BE2C (cell line): ENCODE measurements at regions not wholly inside any gene's neighbourhood (a gene's known extent, or its start where the extent isn't known, plus 50 kb on each side); places are given as distances from the start of the nearest gene placed in this dataset.
"Not testable (repeated sequence)": the region's sequence is repeated elsewhere in the genome, so short reads cannot be mapped to it uniquely, and the experiment has no call there.

Source experiments
- DNase-seq: peaks from one replicate; pipeline ENCODE4 v3.0.0-alpha.2; 2020
- H3K27me3 ChIP-seq: fragments of 250-450 bp; sonication (Bioruptor Pico); 2 replicates; pipeline ENCODE4 v1.5.1; 2020; ENCODE audit warnings: mild to moderate bottlenecking
- H3K36me3 ChIP-seq: fragments of 250-450 bp; sonication (Bioruptor Pico); 2 replicates; pipeline ENCODE4 v1.5.1; 2020; ENCODE audit warnings: mild to moderate bottlenecking
- H3K4me1 ChIP-seq: fragments of 250-450 bp; sonication (Bioruptor Pico); 2 replicates; pipeline ENCODE4 v1.5.1; 2020
- H3K4me3 ChIP-seq: 2 replicates; pipeline ENCODE4 v1.5.1; 2011; ENCODE audit warnings: low read depth, low read length
- H3K9me3 ChIP-seq: fragments of 250-450 bp; sonication (Bioruptor Pico); 2 replicates; pipeline ENCODE4 v1.5.1; 2020
- CTCF ChIP-seq: IDR thresholded peaks from 2 replicates; pipeline ENCODE4 v1.5.1; 2012; ENCODE audit warnings: mild to moderate bottlenecking, low read depth, low read length

- Histone ChIP-seq H3K9me3 (no peaks in the 10 kb centered on the region), H3K4me3 (no peak overlapping the region), H3K27me3 (no peaks in the 10 kb centered on the region), H3K36me3 (no peaks in the 10 kb centered on the region), H3K4me1 (no peaks in the 10 kb centered on the region; the same call in none of the 2 replicates)
- TF ChIP-seq CTCF: no peak
- no peak for DNase-seq
Measured at GRCh38 chr1:184167352-184167751, 115.8 kb downstream of the TSEN15 start.

- H3K9me3 ChIP-seq: no peaks in the 10 kb centered on the region
- H3K4me1 ChIP-seq: no peaks in the 10 kb centered on the region; the same call in none of the 2 replicates
- no peak for DNase-seq
- TF ChIP-seq CTCF: no peak
- H3K4me3 ChIP-seq: no peak overlapping the region
- H3K27me3 ChIP-seq: no peaks in the 10 kb centered on the region
- H3K36me3 ChIP-seq: no peaks in the 10 kb centered on the region
Measured at GRCh38 chr1:184170719-184171118, 119.2 kb downstream of the TSEN15 start.

- Histone ChIP-seq H3K27me3 (no peaks in the 10 kb centered on the region), H3K4me1 (no peaks in the 10 kb centered on the region), H3K9me3 (no peaks in the 10 kb centered on the region), H3K4me3 (no peak overlapping the region), H3K36me3 (no peaks in the 10 kb centered on the region)
- TF ChIP-seq CTCF: no peak
- no peak for DNase-seq
Measured at GRCh38 chr1:184176058-184176457, 124.5 kb downstream of the TSEN15 start.

- Histone ChIP-seq H3K27me3 (no peaks in the 10 kb centered on the region), H3K9me3 (no peaks in the 10 kb centered on the region), H3K4me1 (no peaks in the 10 kb centered on the region), H3K4me3 (no peak overlapping the region), H3K36me3 (no peaks in the 10 kb centered on the region)
- no peak for DNase-seq
- TF ChIP-seq CTCF: no peak
Measured at GRCh38 chr1:184181044-184181443, 129.5 kb downstream of the TSEN15 start.

- Histone ChIP-seq H3K36me3 (no peaks in the 10 kb centered on the region), H3K27me3 (no peaks in the 10 kb centered on the region), H3K9me3 (no peaks in the 10 kb centered on the region), H3K4me1 (no peaks in the 10 kb centered on the region; the same call in 1 of the 2 replicates), H3K4me3 (no peak overlapping the region)
- TF ChIP-seq CTCF: no peak
- DNase-seq: no peak
Measured at GRCh38 chr1:184183919-184184318, 132.4 kb downstream of the TSEN15 start.

- not testable (repeated sequence) for H3K9me3 ChIP-seq, H3K36me3 ChIP-seq, H3K4me3 ChIP-seq, H3K4me1 ChIP-seq, DNase-seq, H3K27me3 ChIP-seq
Measured at GRCh38 chr1:184184614-184185013, 133.1 kb downstream of the TSEN15 start.

GRCh38 chr1:184185347-184185746 lies 133.8 kb downstream of the TSEN15 start:
- Histone ChIP-seq H3K4me3 (no peak overlapping the region), H3K9me3 (no peaks in the 10 kb centered on the region), H3K36me3 (no peaks in the 10 kb centered on the region), H3K27me3 (no peaks in the 10 kb centered on the region), H3K4me1 (peaks cover 10% of the 10 kb centered on the region)
- no peak for DNase-seq
- no peak for TF ChIP-seq CTCF
